ENCODE measurements at regions not wholly inside any gene's neighbourhood (a gene's known extent, or its start where the extent isn't known, plus 50 kb on each side); places are given as distances from the start of the nearest gene placed in this dataset.

- no peak for DNase-seq (ENCODE audit: low read depth in 2 of 2)
These were observed 129.5 kb upstream of the ACP3 start for GRCh38 chr3:132187746-132188145.

DNA sequence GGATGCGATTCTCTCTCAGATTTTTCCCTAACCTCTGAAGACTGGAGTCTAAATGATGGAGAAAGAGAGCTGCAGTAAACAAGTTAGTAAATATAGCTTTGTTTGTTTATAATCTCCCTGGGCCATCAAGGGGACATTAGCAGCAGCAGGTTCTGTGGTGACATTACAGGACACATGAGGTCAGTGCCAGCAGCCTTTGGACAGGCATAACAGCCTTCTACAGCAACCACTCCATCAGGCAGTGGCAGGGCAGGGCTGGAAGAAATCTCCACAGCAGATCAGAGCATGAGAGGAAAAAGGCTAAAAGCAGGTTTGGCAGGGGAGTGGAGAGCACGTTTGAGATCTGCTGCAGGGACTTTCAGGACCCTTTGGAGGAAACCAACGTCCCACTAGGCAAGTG is 127.6 kb upstream of the ACP3 start:
- no peak for DNase-seq (ENCODE audit: low read depth in 2 of 2)

DNA sequence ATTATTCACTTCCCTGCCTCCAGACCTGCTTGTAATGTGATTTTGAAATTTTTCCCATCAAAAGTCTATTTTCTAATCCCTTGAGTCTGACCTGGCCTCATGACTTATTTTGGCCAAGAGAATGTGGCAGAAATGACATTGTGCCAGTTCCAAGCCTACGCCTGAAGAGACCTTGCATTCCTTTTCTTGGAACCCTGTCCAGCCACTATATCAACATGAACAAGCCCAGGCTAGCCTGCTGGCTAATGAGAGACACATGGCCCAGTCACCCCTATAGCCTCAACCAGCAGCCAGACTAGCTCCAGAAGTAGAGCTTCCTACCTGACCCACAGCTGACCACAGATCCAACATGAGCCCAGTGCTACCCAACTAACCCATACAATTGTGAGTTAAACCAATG is 121.1 kb upstream of the ACP3 start:
- DNase-seq (ENCODE audit: low read depth in 2 of 2): no peak

GRCh38 chr3:132198516-132198915 is 118.7 kb upstream of the ACP3 start:
- no peak for DNase-seq (ENCODE audit: low read depth in 2 of 2)

DNA sequence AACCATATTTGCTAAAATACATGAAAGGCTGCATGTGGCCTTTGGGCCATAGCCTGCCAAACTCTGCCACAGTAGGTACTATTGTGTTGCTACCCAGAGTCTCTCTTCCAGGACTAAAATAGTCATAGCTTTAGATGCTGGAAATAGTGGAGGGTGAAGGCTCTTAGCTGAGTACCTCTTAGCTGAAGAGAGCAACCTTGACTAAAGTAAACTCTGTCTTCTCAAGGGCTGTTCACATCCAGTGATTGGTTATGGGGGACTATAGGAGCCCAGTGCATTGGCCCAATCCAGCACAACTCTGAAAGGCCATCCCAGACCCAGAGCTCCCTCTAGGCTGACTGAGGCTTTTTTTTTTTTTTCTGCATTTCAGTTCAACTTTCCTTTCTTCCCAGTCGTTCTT is 117.8 kb upstream of the ACP3 start:
- no peak for DNase-seq (ENCODE audit: low read depth in 2 of 2)

DNA sequence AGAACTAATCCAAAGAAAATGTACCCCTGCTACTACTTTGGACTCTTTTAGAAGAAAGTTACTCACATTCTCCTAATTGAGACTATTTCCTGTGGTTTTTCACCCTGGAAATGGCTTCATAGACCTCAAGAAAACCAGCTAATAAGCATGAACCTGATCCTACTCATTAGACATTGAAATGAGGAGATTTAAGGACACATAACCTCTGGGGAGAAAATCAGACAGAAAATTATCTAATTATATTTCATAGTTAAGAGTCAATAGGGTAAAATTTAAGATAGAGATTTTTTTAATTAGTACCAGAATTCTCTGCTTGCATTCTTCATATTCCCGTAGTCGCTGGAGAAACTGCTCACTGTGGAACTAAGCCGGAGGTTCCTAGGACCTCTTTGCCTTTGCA is 114.6 kb upstream of the ACP3 start:
- no peak for DNase-seq (ENCODE audit: low read depth in 2 of 2)

DNA sequence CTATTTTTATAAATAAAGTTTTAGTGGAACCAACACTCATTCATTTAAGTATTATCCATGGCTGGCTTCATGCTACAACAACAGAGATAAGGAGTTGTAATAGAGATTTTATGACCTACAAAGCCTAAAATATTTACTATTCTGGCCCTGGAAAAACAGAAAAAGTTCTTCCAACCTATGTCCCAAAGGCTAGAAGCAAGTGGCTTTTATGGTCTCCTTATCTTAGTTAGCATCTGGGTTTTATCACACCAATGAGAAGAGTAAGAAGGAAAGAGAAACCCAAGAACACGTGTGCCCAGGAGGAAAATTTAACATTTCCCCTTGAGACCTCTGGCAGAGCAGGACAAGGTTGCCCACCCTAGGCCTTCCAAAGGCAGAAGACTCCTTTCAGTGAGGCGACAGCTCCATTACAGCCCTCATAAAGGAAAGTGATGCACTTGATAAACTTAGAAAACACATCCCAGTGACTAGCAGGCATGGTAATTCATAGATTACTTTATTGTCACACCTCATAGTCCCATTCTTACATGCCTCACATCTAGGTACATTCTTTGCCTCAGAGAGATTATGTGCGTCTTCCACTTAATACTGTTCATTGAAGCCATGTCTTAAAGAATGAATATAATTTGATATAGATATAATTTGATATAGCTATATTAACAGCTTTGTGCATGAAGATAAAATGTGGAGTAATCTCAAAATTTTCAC is 113.2 kb upstream of the ACP3 start:
- no peak for DNase-seq (ENCODE audit: low read depth in 2 of 2)

- DNase-seq (ENCODE audit: low read depth in 2 of 2): no peak
These were observed 111.6 kb upstream of the ACP3 start for GRCh38 chr3:132205609-132206008.

DNA sequence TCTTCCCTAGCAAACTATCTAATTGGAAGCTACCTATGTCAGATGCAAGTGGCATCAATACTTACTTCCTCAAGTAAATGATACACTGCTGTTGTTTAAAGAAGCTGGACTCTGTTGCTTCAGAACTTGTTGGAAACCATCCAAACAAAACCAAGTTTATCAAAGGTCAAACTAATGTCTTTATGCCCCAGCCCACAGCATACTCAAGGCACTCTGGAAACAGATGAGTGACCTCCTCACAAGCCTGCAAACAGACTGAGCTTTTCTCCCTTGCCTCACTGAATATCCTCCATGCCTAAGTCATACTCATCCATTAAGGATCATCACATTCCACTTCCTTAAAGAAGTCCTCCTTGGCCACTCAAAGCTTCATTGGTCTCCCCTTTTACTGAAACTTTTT is 107.4 kb upstream of the ACP3 start:
- no peak for DNase-seq (ENCODE audit: low read depth in 2 of 2)

DNA sequence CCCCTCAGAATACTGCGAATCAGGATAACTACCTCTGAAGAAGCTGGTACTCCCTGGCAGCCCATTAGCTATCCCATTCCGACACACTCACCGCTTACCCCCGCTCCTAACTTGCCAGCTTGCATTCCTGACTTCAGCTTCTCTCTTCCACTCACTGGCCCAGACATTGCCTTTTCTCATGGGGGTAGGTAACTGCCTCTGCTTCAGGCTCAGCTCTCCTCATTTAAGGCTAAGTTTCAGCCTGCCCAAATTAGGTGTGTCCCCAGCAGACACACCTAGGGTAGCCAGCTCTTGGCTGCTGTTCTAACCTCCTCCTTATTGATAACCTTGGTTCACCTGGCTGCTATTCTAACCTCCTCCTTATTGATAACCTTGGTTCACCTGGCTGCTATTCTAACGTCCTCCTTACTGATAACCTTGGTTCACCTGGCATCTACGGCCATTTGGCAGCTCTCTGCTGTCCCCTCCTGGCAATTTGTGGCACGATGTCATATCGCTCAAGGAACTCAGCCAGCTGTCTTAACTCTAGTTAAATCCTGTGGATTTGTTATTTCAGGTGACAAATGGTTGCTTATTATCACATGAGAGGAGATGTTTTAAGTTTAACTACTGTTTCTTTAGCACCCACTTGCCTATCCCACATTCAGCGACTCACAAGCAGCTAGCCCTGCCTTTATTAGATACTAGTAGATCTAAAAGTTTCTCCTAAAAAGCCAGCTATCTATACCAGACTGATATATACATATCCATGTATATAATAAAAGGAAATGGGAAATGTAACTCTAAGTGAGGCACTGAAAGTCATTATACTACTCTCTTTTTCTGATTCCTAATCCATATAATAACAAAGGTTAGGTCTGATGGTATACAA is 106.5 kb upstream of the ACP3 start:
- DNase-seq (ENCODE audit: low read depth in 2 of 2): no peak

- no peak for DNase-seq (ENCODE audit: low read depth in 2 of 2)
These were observed 105.3 kb upstream of the ACP3 start for GRCh38 chr3:132211896-132212295.

DNA sequence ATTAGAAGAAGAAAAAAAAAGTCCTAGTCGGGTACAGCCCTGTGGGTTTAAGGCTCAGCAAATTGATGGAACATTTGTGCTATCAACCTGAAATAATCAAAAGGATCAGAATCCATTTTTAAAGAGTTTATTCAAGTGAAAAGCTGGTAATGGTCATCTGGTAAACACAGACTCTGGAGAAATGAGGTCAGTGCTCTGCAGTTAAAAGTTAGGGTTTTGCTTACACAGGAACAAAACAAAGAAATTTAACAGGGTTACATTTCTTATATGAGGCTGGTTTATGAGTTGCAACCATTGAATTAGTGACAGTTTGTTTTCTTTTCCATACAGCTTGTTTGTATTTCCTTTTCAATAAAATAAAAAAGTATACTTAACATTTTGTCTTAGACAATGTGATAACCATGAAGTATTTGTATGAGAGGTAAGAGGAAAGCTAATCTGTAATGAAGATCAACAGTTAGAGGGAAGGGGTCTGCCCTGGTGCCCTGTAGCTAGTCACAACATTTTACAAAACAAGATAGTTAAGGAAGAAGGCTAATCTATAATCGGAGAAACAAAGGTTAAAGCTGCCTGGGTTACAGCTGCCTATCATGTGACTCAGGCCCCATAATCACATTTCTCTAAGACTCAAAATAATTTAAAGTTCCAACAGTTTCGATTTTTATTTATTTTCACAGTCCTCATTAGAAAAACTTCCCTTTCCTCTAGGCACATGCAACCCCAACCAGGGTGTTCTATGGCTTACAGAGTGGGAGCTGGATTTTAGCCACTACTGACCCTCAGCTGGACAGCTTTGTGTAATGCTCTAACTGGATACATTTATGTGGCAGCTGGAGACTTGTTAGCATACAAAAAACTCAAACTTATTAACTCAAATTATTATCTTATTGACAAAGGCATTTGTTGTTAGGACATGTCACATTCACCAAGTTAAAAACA is 98.1 kb upstream of the ACP3 start:
- DNase-seq (ENCODE audit: low read depth in 2 of 2): no peak

DNA sequence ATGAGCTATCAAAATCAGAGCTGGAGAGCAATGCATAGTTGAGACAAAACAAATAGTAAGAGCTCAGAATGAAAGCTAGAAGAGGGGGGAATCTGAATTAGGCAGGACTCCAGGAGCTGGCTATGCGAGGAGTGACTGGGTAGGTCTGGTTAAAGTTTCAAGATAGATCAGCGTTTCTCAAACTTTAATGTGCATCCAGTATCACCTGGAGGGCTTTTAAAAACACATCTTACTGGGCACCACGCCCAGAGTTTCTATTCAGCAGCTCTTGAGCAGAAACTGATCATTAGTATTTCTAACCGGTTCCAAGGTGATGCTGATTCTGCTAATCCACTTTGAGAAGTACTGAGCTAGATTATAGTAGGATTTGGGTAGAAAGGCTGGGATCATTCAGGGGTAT is 96.2 kb upstream of the ACP3 start:
- DNase-seq (ENCODE audit: low read depth in 2 of 2): no peak

DNA sequence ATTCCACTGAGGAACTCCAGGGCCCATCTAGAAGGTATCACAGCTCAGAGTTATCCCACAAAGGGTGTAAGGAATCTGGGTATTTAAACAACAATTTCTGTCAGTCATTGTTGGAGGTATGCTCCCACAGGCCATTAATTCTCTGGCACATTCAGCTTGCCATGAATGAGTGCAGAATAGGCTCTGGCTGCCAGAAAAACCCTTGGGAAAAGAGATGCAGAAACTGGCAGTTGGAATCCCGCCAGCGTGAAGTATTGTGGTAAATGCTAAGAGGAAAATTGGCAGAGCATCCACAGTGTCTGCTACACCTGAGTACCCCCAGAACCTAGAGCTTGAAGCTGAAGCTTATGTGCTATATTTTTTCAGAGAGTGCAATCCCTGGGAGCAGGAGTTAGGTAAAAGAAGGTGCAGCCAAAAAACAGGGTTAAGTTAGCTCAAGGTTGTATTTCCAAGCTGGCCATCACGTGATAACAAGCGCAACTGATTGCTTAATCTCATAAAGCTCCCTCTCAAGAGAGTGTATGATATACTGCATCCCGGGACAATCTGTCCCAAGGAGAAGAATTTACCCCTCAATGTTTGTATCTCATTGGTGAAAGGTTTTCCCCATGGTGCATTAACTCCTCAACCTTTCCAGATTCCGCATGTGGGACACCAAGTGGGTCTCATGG is 94.2 kb upstream of the ACP3 start:
- no peak for DNase-seq (ENCODE audit: low read depth in 2 of 2)

- DNase-seq (ENCODE audit: low read depth in 2 of 2): no peak
These were observed 91.5 kb upstream of the ACP3 start for GRCh38 chr3:132225664-132226063.

GRCh38 chr3:132228923-132229322 is 88.3 kb upstream of the ACP3 start:
- no peak for DNase-seq (ENCODE audit: low read depth in 2 of 2)

DNA sequence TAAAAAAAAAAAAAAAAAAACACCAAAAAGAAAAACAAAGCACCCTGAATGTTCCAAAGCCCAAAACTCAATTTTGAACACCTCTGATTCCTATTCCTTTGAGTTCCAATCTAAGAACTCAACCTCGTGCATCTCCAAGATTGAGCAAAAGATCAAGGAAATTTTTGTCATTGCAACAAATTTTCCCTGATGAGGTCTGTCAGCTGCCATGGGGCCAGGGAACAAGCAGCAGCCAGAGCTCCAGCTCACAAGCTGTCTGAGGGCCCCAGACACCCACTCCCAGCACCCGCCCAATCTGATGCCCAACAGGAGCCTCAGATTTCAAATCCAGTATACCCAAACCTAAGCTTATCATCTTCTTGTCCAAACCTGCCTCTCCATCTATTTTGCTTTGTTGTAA is 87.6 kb upstream of the ACP3 start:
- DNase-seq (ENCODE audit: low read depth in 2 of 2): no peak

DNA sequence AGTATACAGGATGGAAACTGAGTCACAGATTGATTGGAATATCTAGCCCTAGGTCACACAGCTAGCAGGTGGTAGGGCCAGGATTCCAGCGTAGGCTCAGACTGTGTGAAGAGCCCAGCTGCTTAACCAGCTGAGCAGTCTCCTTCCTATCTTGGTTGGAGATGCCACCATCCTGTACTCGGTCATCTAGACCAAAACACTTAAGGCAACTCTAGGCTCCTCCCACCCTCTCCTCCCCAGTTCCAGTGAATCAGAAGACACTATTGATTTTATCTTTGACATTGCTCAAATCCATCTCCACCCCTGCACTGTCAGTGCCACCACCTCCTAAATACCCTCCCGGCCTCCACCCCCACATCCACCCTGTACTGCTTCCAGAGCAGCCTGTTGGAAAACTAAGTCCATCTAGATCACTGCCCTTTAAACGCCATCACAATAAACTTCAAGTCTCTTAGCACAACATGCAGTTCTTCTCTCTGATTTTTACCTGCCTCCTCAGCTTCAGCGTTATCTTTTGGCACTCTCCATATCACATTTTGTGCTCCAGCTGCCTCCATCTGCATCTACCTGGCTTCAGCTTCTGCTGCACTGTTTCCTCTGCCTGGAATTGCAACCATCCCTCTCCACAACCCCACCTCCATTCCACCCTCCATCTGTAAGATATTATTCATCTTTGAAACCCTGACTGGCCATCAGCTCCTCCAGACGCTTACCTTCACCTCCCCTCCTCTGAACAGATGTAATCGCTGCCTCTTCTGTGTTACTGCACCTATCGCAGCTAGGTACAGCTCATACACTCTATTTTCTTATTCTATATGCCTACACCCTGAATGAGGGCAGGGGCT is 86.8 kb upstream of the ACP3 start:
- DNase-seq (ENCODE audit: low read depth in 2 of 2): no peak

- DNase-seq (ENCODE audit: low read depth in 2 of 2): peak; percentile 17 to 20
These were observed 85.6 kb upstream of the ACP3 start for GRCh38 chr3:132231633-132232032.

DNA sequence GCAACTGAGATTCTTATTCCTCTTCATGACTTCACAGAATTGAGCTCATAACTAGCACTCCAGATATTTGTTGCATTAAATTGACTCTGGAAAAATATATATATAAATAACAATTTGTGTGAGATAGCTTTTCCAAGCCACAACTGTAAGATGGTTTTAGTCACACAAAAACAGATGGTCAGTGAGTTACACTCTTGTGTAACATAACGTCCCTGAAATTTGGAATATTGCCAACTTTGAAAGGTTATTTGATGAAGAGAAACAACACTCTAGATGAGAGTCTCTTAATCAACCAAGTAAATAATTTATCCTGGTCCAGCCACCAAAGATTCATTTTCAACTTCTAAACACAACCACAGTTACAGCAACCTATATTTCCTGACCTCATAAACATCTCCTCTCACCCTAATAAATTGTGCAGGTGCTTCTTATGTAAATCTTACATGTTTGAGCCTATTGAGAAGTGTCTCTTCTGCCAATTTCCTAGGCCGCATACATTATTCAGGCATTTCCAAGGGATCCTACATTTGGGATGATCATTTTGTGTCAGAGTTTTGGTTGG is 84.9 kb upstream of the ACP3 start:
- DNase-seq (ENCODE audit: low read depth in 2 of 2): no peak

Measured in fibroblast of skin of left quadriceps (primary cell).